HG02678 (cell line): ENCODE measurements at regions not wholly inside any gene's neighbourhood (a gene's known extent, or its start where the extent isn't known, plus 50 kb on each side); places are given as distances from the start of the nearest gene placed in this dataset.
"Not testable (repeated sequence)": the region's sequence is repeated elsewhere in the genome, so short reads cannot be mapped to it uniquely, and the experiment has no call there.

ENCODE experiments used
- ATAC-seq: cut with Tn5 transposase; IDR thresholded peaks from one replicate; pipeline ENCODE4 v1.9.1; 2021; ENCODE audit warnings: mild to moderate bottlenecking, moderate library complexity; ENCODE audit not compliant: unreplicated experiment

DNA sequence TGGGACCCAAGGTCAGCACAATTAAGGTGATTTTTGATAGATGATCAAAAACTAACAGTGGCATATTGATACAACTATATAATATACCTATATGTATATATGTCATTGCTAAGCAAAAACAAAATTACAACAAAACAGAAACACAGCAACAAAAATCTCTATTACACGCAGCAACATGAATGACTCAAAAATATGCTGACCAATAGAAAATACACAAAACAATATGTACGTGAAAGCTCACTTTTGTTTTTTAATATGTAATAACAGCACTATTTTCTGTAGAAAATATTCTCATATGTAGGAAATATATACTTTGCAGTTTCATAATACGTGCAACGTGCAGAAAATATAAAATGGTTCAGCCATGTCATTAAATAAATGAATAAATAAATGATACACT, 1985.7 kb upstream of the CDH9 start:
- ATAC-seq, result no peak

DNA sequence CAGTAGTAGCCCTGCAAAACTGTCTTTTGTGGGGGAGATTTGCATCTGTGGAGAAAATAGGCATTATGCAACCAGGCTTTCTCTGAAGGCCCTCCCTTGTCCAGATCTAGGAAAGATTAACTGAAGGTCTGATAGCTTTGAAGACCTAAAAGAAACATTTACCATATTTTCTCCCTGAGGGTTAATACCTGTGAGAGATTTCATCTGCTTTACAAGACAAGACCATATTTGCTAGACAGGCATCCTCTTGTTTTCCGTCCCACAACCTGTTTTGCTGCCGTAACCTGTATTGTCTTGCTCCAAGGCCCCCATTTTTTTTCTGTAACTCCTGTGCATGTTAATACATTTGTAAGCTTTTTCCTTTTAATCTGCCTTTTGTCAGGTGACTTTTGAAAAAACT, 1985.2 kb upstream of the CDH9 start:
- ATAC-seq, result no peak

DNA sequence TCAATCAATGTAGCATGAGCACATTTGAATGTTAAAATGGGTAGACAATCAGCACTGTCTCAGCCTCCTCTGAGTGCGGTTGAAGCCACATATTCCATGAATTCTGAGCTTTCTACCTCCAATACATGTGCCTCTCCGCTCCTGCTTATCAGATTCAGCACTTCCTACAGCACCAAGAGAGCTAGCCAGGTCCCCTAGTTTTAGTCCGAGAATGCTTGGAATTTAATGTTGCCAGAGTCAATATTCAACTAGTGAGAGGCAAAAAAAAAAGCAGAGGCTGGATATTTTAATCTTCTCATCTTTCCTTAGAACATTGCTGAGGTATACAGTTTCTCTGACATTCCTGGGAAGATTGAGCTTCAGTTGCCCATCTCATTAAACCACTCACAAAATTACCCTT, 1979.1 kb upstream of the CDH9 start:
- ATAC-seq, result no peak

DNA sequence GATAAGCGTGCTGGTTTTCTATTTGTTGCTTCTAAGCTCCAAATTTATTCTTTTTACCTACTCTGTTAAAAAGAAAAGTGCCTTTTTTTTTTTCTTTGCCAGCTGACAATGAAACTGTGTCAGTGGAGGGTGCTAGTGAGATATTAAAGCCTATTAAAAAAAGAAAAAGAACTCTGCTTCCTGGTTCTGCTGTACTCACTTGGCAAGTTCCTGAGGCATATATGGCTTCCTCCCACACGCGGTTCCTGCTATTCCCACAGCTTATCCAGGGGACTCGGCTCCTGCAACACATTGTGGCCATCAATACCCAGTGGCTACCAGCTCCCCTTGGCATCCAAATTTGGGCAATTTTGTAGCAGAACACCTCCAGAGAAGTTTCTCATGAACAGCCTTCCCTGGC, 1977.7 kb upstream of the CDH9 start:
- no peak for ATAC-seq

DNA sequence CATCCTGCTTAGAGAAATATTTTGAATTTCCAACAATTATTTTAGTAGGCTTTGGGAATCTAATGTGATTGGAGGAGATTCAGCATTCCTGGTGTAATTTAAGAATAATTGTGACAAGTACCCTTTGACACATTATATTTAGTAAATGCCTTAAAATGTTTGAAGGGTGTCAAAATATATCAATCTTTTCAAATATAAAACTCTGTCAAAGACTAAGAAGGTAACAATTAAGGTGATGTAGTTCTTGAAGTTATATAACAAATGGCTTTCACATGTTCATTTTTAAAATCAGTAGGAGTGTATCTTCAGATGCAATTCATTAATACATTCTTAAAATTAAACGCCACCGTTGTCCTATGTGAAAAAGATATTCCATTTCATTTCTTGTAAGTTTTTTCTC, 1977.1 kb upstream of the CDH9 start:
- no peak for ATAC-seq

DNA sequence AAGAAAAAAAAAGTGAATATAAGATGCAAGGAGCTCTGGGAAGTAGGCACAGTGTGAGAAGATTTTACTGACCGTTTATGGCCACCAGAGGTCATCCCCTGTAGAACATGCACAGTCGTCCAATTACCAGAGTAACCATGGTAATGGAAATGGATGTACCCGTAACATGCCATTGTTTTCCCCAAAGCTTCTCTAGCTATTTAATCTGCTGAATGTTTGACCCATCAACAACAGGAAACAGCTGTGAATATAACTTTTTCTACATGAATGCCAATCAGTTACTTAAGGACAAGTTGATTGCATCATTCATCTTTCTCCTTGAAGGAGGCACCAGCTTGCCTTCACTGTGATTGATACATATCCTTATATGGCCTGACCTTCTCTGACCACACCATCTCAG, 1967.0 kb upstream of the CDH9 start:
- no peak for ATAC-seq

DNA sequence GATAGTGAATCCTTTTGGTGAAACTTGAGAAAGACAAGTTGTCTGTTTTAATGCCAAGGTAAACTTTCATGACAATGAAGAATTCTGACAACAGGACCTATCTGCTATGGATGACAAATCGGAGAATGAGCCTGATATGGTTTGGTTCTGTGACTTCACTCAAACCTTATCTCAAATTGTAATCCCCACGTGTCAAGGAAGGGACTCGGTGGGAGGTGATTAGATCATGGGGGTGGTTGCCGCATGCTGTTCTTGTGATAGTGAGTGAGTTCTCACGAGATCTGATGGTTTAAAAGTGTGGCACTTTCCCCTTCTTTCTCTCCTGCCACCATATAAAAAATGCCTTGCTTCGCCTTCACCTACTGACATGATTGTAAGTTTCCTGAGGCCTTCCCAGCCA, 1964.1 kb upstream of the CDH9 start:
- ATAC-seq, result no peak

DNA sequence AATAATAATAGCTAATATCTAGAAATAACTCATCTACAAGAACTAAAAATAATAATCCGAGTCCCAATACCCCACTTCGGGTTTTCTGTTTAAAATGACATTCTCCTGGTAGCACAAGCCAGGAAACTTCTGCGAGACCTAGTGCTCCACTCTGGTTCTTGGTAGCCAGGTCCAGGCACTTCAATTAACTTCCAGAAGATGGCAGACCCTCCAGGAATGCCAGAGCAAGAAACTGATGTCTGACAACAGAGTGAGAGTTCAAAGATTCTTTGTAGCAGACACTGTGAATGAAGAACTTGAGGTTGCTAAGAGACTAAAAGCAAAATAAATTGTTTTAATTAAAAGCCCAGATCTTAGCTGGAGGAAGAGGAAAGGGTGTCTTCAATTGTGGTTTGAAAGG, 1963.3 kb upstream of the CDH9 start:
- ATAC-seq, result no peak

DNA sequence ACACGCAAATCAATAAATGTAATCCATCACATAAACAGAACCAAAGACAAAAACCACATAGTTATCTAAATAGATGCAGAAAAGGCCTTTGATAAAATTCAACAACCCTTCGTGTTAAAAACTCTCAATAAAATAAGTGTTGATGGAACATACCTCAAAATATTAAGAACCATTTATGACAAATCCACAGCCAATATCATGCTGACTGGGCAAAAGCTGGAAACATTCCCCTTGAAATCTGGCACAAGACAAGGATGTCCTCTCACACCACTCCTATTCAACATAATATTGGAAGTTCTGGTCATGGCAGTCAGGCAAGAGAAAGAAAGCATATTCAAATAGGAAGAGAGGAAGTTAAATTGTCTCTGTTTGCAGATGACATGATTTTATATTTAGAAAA, 1946.3 kb upstream of the CDH9 start:
- ATAC-seq, result no peak

DNA sequence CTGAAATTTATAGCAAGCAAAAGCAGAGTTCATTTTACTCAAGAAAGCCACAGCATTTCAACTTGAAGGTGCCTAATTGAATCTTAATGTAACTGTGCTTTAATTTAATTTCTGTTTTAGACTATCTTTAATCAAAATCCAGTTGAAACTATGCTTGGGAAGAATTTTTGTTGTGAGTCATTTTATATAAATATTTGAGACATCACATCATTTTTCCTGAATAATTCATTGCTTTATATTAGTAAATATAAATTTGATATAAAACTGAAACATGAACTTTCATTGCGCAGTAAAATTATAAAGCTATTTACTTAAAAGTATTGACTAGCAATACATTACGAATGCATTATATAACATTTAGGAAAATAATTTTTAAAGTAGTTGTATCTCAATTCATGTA, 1937.1 kb upstream of the CDH9 start:
- ATAC-seq, result no peak

DNA sequence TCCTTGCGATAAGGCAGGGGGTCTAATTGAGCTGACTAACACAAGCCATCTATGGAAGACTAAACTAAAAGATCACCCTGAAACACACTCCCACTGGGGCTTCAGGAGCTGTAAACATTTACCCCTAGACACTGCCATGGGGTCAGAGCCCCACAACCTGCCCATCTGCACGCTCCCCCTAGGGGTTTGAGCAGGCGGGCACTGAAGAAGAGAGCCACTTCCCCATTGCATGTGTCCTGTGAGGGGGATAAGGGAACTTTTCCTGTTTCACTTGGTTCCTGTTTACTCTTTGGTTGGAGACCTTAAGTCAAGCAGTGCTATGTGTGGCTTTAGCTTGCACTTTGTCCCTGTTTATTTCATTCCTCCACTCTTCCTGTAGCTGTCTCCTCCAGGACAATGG, 1929.5 kb upstream of the CDH9 start:
- no peak for ATAC-seq

DNA sequence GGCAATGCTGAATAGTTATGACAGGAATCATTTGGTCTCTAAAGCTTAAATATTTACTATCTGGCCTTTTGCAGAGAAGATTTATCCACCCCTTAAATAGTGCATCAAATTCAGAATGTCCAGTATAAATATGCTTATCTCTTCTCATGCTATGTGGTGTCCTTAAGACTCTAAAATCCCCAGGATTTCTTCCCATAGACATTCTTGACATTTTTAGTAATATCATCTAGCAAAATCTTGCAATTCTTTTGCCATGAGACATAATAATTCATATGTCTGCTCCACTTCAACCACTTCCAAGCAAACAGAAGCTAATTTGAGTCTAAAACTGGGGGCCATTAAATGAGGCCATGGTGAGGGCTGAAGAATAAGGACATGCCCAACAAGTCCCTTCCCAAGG, 1923.4 kb upstream of the CDH9 start:
- no peak for ATAC-seq

DNA sequence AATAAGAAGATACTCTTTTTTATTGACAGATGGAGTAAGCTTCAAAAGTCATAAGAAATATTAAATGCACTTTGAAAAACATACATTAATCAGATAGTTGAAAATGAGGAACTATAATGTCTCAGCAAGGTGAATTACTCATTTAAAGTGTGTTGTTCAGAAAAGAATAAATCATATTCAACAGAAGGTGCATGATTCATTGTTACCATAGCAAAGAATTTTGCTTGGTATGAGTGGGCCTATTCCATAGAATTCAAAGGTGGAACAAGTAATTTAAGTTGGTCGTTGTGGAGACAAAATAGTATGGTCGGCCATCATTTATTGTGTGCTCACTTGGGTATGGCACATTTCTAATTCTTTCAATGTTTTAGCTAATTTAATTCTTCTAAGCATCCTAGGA, 1920.2 kb upstream of the CDH9 start:
- ATAC-seq, result no peak

DNA sequence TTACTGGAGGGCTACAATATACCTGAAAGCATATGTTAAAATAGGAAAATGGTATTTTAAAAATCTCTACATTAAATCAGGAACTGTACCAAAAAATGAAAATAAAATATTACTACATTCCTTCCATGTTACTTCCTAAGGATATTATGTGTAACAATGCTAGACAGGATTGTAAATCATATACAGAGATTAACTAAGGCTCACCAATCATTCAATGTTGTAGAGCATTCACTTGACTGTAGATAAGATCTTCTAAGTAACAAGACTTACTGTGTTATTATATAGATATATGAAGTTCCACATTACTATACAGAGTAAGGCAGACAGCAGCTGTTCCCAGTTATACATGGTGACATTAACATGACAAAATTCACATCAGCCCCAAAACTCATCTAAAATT, 1919.1 kb upstream of the CDH9 start:
- no peak for ATAC-seq

DNA sequence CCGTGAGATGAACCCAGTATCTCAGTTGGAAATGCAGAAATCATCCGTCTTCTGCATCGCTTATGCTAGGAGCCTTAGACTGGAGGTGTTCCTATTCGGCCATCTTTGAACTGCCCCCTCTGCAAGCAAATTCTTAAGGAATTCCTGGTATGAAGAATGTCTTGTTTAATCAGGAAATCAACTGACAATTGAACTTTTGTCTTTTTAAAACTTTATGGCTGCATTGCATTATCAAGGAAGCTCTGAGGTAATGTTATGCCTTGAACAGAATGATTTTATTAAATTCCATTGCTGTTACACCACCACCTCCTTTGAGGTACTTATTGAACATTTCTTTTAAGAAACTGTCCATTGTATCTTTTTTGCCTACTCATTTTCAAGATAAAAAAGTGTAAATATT, 1915.7 kb upstream of the CDH9 start:
- ATAC-seq, result no peak

DNA sequence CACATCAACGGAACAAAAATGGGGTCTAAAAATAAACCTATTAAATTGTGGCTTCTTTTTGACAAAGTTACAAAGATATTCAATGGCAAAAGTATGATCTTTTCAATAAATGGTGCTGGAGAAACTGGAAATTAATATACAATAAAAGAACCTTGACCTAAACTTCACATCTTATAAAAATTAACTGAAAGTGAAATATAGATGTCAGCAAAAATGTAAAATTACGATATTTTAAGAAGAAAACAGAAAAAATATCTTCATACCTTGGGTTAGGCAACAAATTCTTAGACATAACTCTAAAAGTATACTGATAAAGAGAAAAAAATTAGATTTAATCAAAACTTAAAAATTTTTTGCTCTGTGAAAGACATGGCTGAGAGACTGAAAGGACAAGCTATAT, 1909.5 kb upstream of the CDH9 start:
- no peak for ATAC-seq

DNA sequence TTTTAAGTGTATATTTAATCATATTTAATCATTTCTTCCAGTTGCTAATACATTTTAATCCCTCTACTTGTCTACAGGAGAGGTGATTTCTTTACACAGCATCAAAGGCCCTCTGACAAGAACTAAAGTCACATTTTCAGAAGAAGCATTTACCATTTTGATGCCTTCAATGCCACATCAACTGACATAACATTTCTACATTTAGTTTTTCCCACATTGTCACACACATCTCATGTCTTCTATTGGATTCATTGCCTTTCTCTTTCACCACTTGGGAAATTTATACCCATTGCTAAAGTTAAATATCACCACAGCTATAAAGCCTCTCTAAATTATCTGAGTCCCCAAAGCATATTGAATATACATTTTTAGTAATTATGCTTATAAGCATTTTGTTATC, 1907.5 kb upstream of the CDH9 start:
- ATAC-seq, result no peak

DNA sequence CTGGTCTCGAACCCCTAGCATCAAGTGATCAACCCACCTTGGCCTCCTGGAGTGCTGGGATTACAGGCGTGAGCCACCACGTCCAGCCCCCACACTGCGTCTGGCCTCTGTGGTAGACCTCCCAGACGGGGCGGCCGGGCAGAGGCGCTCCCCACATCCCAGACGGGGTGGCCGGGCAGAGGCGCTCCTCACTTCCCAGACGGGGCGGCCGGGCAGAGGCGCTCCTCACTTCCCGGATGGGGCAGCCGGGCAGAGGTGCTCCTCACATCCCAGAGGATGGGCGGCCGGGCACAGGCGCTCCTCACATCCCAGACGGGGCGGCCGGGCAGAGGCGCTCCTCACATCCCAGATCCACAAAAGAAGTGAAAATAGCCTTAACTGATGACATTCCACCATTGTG, 1891.0 kb upstream of the CDH9 start:
- not testable (repeated sequence) for ATAC-seq

DNA sequence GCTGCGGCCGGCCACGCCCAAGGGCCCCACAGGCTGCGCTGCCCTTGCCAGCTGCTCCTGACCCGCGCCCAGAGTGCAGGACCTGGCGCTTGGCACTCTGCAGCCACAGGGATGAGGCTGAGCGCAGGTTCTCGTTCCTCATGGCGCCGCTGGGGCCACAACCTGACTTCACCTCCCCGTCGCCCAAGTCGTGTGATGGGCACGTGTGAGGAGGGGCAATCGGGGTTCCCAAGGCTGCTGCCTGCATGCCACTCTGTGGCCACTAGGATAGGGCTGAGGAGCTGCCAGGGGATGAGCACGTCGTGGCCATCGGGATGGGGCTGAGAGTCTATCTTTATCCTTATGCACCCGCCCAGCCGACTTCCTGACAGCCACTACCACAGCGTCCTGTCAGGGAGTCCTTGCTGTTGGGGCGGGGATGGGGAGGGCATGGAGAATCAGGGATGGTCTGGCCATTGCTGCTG, 1890.0 kb upstream of the CDH9 start:
- not testable (repeated sequence) for ATAC-seq

DNA sequence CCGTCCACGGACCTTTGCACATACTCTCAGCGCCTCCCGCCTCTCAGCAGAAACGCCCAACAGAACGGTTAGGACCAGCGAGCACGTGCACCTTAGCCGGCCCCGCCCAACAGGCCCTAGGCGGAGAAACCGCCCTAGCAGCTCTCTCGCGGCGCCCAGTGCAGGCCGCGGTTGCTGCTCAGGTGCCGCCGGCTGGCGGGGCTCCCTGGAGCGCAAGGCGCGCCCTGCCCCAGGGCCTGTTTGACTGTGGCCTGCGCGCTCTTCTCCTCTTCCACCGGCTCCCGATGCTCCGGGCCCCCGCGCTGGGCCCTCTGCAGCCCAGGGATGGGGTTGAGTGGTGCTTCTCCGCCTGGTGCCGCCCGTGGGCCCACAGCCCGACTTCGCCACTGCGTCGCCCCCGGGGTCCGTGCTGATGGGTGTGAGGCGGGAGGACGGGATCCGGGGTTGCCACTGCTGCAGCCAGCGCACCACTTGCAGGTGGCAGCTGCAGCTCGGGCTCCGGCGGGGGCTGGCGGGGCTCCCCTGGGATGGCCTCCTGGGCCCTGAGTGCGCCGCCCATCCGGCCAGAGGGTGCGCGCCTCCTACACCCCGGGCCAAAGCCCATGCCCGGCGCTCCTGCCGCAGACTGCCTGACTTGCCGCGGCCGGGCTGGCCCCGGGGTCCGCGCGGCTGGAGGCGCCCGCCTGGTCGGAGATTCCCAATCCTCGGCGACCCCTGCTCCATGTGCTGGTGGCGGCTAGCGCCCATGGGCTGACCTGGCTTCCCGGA, 1889.4 kb upstream of the CDH9 start:
- no peak for ATAC-seq

DNA sequence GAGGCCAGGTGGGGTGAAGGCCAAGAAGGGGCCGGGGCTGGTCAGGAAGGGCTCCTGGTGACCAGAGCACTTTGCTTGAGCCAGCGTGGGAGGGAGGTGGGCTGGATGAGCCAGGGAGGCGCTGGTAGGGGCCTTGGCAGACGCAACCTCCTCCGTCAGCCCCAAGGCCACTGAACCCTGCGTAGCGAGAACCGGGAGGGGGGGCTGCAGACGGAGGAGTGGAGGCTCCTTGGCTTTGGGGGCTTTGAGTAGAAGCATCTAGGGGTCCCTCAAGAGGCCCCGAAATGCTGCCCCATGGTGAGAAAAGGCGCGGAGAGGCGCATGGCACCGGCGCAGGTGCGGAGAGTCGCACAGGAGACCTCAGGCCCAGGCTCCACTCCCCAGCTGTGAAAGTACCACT, 1888.0 kb upstream of the CDH9 start:
- ATAC-seq, result no peak

DNA sequence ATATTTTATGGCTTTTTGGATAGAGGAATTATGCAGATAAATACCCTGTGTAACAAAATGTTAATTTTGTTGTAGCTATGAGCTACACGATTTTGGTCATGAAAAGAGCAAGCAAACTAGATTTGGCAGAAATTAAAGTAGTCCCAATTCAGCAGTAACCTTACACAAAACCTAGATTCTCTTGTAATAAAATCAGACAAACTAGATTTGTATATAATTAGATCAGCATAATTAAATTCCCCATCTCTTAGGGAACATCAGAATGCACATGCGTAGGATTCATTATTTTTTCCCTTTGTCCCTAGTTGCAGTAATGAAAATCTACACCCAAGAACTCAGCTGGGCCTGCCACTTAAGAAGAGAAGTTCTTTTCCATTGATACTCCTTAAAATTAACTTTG, 1879.2 kb upstream of the CDH9 start:
- ATAC-seq, result no peak

DNA sequence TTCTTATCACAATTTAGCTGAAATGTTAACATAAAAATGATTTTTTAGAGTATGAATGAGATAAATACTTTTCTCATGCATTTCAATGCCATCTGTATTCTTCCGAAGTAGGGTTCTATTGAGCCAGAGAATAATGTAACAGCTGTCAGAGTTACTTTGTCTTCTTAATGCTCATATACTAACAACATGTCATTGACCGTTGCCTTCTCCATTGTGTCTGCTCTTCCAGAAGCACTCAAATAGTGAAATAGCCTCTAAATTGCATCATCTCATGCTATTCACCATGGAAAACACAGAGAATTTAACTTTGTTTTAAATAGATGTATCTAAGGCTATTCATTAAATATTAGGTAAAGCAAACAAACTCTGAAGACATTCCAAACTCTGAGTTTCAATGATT, 1875.9 kb upstream of the CDH9 start:
- no peak for ATAC-seq
